22Rv1 (cell line): ENCODE measurements at regions not wholly inside any gene's neighbourhood (a gene's known extent, or its start where the extent isn't known, plus 50 kb on each side); places are given as distances from the start of the nearest gene placed in this dataset.

Source experiments
- CTCF ChIP-seq: fragments of 450-650 bp; IDR thresholded peaks from 2 replicates; pipeline ENCODE4 v1.5.1; 2017; ENCODE audit warnings: mild to moderate bottlenecking
- ZFX ChIP-seq: fragments of 450-650 bp; IDR thresholded peaks from 2 replicates; pipeline ENCODE4 v1.6.1; 2017; ENCODE audit warnings: antibody characterized with exemption, borderline replicate concordance

GRCh38 chr5:122719991-122720746, 54.7 kb upstream of the SNX2 start:
- no peak for TF ChIP-seq CTCF
- no peak for TF ChIP-seq ZFX
